Right lobe of liver (tissue), 6 donors: ENCODE measurements at regions not wholly inside any gene's neighbourhood (a gene's known extent, or its start where the extent isn't known, plus 50 kb on each side); places are given as distances from the start of the nearest gene placed in this dataset.

Source experiments
- ATAC-seq, 4 donors: fragments of 200-7000 bp; cut with Tn5 transposase; one replicate each; pipeline ENCODE4 v1.9.1; 2020; ENCODE audit warnings: mild to moderate bottlenecking in 4 of 4, moderate library complexity in 4 of 4
- DNase-seq, 3 donors: peaks; one replicate each; pipeline ENCODE4 v3.0.0-alpha.2; 2020
- H3K27ac ChIP-seq, 3 donors: fragments of 200-600 bp; one replicate each; pipeline ENCODE4 v1.8.0; 2022
- H3K27me3 ChIP-seq, 2 donors: fragments of 200-600 bp; one replicate each; pipeline ENCODE4 v1.8.0; 2022
- H3K36me3 ChIP-seq, 4 donors: fragments of 200-600 bp; sonication (generic) in 1 of 4; one replicate each; pipeline versions ENCODE4 v1.5.1 to v1.8.0; 2017 to 2022; ENCODE audit warnings: control low read depth in 1 of 4
- H3K4me1 ChIP-seq, 4 donors: fragments of 200-600 bp; sonication (generic) in 1 of 4; one replicate each; pipeline versions ENCODE4 v1.5.1 to v1.8.0; 2017 to 2022; ENCODE audit warnings: control low read depth in 1 of 4
- H3K4me3 ChIP-seq, 3 donors: fragments of 200-600 bp; one replicate each; pipeline ENCODE4 v1.8.0; 2022
- H3K9me3 ChIP-seq, 4 donors: fragments of 200-600 bp; sonication (generic) in 1 of 4; one replicate each; pipeline versions ENCODE4 v1.5.1 to v1.8.0; 2017 to 2022; ENCODE audit warnings: control low read depth in 1 of 4
- CTCF ChIP-seq, 4 donors: fragments of 200-600 bp in 3 of 4; fragments of 450-650 bp in 1 of 4; IDR thresholded peaks; one replicate each; pipeline versions ENCODE4 v1.5.1 to v1.8.0; 2016 to 2022; ENCODE audit warnings: antibody characterized with exemption in 4 of 4, mild to moderate bottlenecking in 2 of 4
- POLR2A ChIP-seq: fragments of 450-650 bp; IDR thresholded peaks from one replicate; pipeline ENCODE4 v1.6.1; 2017; ENCODE audit warnings: antibody characterized with exemption, mild to moderate bottlenecking
- WGBS: methylation state at CpG from one replicate; pipeline ENCODE4 v1.1.6; 2018; ENCODE audit warnings: low coverage, low lambda C conversion rate; ENCODE audit not compliant: insufficient coverage; ENCODE audit errors: missing lambda C conversion rate; 5-methylcytosine and 5-hydroxymethylcytosine counted together
- intact Hi-C, 2 donors: fragments of 100-400 bp; cut with DNase I; formaldehyde crosslinking; loops; one replicate each; pipeline versions ENCODE4 v1.11.2 to v1.14.1; 2022
- donor health status: DM: no; HTN: yes; CAD: no.
- donor health status: DM: no; HTN: no; CAD: no.
- donor health status: DM: no; HTN: no; CAD: no.
- donor health status: DM: no; HTN: yes; CAD: no.
- donor health status: DM: no; HTN: yes; CAD: no.

GRCh38 chr2:188762151-188762550 is 212.0 kb upstream of the COL3A1 start:
- Histone ChIP-seq H3K27ac (no peak overlapping the region), H3K27me3 (no peaks in the 10 kb centered on the region), H3K4me3 (no peak overlapping the region), H3K9me3 (no peaks in the 10 kb centered on the region), H3K4me1 (no peaks in the 10 kb centered on the region), H3K36me3 (no peaks in the 10 kb centered on the region)
- ATAC-seq (no peak), DNase-seq (no peak)
- WGBS, result 61% methylated on average over 2 of the region's 2 CpGs
- no peak for TF ChIP-seq CTCF (IDR thresholded peaks at IDR 0.05)
- no peak for TF ChIP-seq POLR2A
- intact Hi-C loops, result no loop called here

GRCh38 chr2:188765522-188766470 is 208.4 kb upstream of the COL3A1 start:
- H3K36me3 ChIP-seq, result no peaks in the 10 kb centered on the region
- 45% methylated on average over 3 of the region's 3 CpGs for WGBS
- no peak overlapping the region for H3K27ac ChIP-seq
- no peak for DNase-seq
- no peaks in the 10 kb centered on the region for H3K4me1 ChIP-seq
- no peak overlapping the region for H3K4me3 ChIP-seq
- intact Hi-C loops, result no loop called here
- no peaks in the 10 kb centered on the region for H3K9me3 ChIP-seq
- TF ChIP-seq POLR2A (no peak), CTCF (IDR thresholded peaks at IDR 0.05) (peak in 1 of 4 donors; percentile 7)
- ATAC-seq, result no peak
- no peaks in the 10 kb centered on the region for H3K27me3 ChIP-seq

- no peaks in the 10 kb centered on the region for H3K4me1 ChIP-seq
- no peak overlapping the region for H3K4me3 ChIP-seq
- TF ChIP-seq POLR2A, result no peak
- no peak for TF ChIP-seq CTCF (IDR thresholded peaks at IDR 0.05)
- no peak for ATAC-seq
- 70% methylated on average over 3 of the region's 3 CpGs for WGBS
- intact Hi-C loops, result no loop called here
- no peaks in the 10 kb centered on the region for H3K9me3 ChIP-seq
- H3K36me3 ChIP-seq, result no peaks in the 10 kb centered on the region
- H3K27me3 ChIP-seq, result no peaks in the 10 kb centered on the region
- H3K27ac ChIP-seq, result no peak overlapping the region
- DNase-seq, result no peak
These were observed 207.7 kb upstream of the COL3A1 start for GRCh38 chr2:188766471-188766856.

- WGBS, result 36% methylated on average over 1 of the region's 1 CpG
- H3K27ac ChIP-seq, result no peak overlapping the region
- DNase-seq (no peak), ATAC-seq (no peak)
- no peaks in the 10 kb centered on the region for H3K27me3 ChIP-seq
- intact Hi-C loops, result no loop called here
- TF ChIP-seq CTCF (IDR thresholded peaks at IDR 0.05) (no peak), POLR2A (no peak)
- H3K4me1 ChIP-seq, result no peaks in the 10 kb centered on the region
- H3K4me3 ChIP-seq, result no peak overlapping the region
- no peaks in the 10 kb centered on the region for H3K9me3 ChIP-seq
- H3K36me3 ChIP-seq, result no peaks in the 10 kb centered on the region
These were observed 207.0 kb upstream of the COL3A1 start for GRCh38 chr2:188767176-188767575.
